ENCODE measurements at regions not wholly inside any gene's neighbourhood (a gene's known extent, or its start where the extent isn't known, plus 50 kb on each side); places are given as distances from the start of the nearest gene placed in this dataset.

- TF ChIP-seq EZH2 (IDR thresholded peaks at IDR 0.05; ENCODE audit: borderline replicate concordance, low read length) (no peak), CTCF (conservative IDR thresholded peaks at IDR 0.05 in 1 of 2, IDR thresholded peaks at IDR 0.05 in 1 of 2; ENCODE audit: extremely low read depth in 1 of 2, insufficient read depth in 1 of 2, low read depth in 1 of 2, low read length in 2 of 2) (no peak)
These were observed 178.9 kb downstream of the POLR2M start for GRCh38 chr15:57885435-57885834.
